ENCODE measurements at regions not wholly inside any gene's neighbourhood (a gene's known extent, or its start where the extent isn't known, plus 50 kb on each side); places are given as distances from the start of the nearest gene placed in this dataset.
A peak's percentile ranks its signal among the peaks of the same experiment; 100 is the strongest.

- Mint-ChIP-seq H3K27me3 (ENCODE audit: low read depth) (no peaks in the 10 kb centered on the region), H3K4me3 (ENCODE audit: unreplicated experiment) (no peak overlapping the region), H3K4me1 (ENCODE audit: low read depth) (no peaks in the 10 kb centered on the region), H3K36me3 (ENCODE audit: low read depth) (no peaks in the 10 kb centered on the region), H3K27ac (ENCODE audit: unreplicated experiment) (no peak overlapping the region), H3K9me3 (ENCODE audit: low read depth) (no peaks in the 10 kb centered on the region)
- TF ChIP-seq, protein P1, sequence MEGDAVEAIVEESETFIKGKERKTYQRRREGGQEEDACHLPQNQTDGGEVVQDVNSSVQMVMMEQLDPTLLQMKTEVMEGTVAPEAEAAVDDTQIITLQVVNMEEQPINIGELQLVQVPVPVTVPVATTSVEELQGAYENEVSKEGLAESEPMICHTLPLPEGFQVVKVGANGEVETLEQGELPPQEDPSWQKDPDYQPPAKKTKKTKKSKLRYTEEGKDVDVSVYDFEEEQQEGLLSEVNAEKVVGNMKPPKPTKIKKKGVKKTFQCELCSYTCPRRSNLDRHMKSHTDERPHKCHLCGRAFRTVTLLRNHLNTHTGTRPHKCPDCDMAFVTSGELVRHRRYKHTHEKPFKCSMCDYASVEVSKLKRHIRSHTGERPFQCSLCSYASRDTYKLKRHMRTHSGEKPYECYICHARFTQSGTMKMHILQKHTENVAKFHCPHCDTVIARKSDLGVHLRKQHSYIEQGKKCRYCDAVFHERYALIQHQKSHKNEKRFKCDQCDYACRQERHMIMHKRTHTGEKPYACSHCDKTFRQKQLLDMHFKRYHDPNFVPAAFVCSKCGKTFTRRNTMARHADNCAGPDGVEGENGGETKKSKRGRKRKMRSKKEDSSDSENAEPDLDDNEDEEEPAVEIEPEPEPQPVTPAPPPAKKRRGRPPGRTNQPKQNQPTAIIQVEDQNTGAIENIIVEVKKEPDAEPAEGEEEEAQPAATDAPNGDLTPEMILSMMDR (IDR thresholded peaks at IDR 0.05) = no peak
- no peak for DNase-seq (ENCODE audit: low spot score)
These were observed 1011.8 kb upstream of the ARRDC3 start for GRCh38 chr5:92394936-92395335.

- no peak for DNase-seq (ENCODE audit: low spot score)
- Mint-ChIP-seq H3K36me3 (ENCODE audit: low read depth) (no peaks in the 10 kb centered on the region), H3K27me3 (ENCODE audit: low read depth) (no peaks in the 10 kb centered on the region), H3K4me3 (ENCODE audit: unreplicated experiment) (no peak overlapping the region), H3K4me1 (ENCODE audit: low read depth) (no peaks in the 10 kb centered on the region), H3K9me3 (ENCODE audit: low read depth) (no peaks in the 10 kb centered on the region), H3K27ac (ENCODE audit: unreplicated experiment) (no peak overlapping the region)
- TF ChIP-seq, protein P1 (IDR thresholded peaks at IDR 0.05) = no peak
These were observed 1007.5 kb upstream of the ARRDC3 start for GRCh38 chr5:92390657-92391056.

- peaks cover 23% of the 10 kb centered on the region for H3K4me1 Mint-ChIP-seq (ENCODE audit: low read depth)
- TF ChIP-seq, protein P1 (IDR thresholded peaks at IDR 0.05) = no peak
- no peak overlapping the region for H3K27ac Mint-ChIP-seq (ENCODE audit: unreplicated experiment)
- no peak overlapping the region for H3K4me3 Mint-ChIP-seq (ENCODE audit: unreplicated experiment)
- no peaks in the 10 kb centered on the region for H3K27me3 Mint-ChIP-seq (ENCODE audit: low read depth)
- DNase-seq (ENCODE audit: low spot score) = no peak
- no peaks in the 10 kb centered on the region for H3K9me3 Mint-ChIP-seq (ENCODE audit: low read depth)
- H3K36me3 Mint-ChIP-seq (ENCODE audit: low read depth) = no peaks in the 10 kb centered on the region
These were observed 997.1 kb upstream of the ARRDC3 start for GRCh38 chr5:92380069-92380770.

- Mint-ChIP-seq H3K4me3 (ENCODE audit: unreplicated experiment) (no peak overlapping the region), H3K27ac (ENCODE audit: unreplicated experiment) (peak overlapping the region; percentile 22), H3K27me3 (ENCODE audit: low read depth) (no peaks in the 10 kb centered on the region), H3K4me1 (ENCODE audit: low read depth) (peaks cover 23% of the 10 kb centered on the region), H3K36me3 (ENCODE audit: low read depth) (no peaks in the 10 kb centered on the region), H3K9me3 (ENCODE audit: low read depth) (peaks cover 3% of the 10 kb centered on the region)
- TF ChIP-seq, protein P1 (IDR thresholded peaks at IDR 0.05) = no peak
- no peak for DNase-seq (ENCODE audit: low spot score)
These were observed 996.0 kb upstream of the ARRDC3 start for GRCh38 chr5:92378966-92379611.

- H3K36me3 Mint-ChIP-seq (ENCODE audit: low read depth) = no peaks in the 10 kb centered on the region
- peaks cover 23% of the 10 kb centered on the region for H3K4me1 Mint-ChIP-seq (ENCODE audit: low read depth)
- DNase-seq (ENCODE audit: low spot score) = no peak
- no peaks in the 10 kb centered on the region for H3K27me3 Mint-ChIP-seq (ENCODE audit: low read depth)
- H3K9me3 Mint-ChIP-seq (ENCODE audit: low read depth) = peaks cover 5% of the 10 kb centered on the region
- no peak overlapping the region for H3K27ac Mint-ChIP-seq (ENCODE audit: unreplicated experiment)
- TF ChIP-seq, protein P1 (IDR thresholded peaks at IDR 0.05) = no peak
- no peak overlapping the region for H3K4me3 Mint-ChIP-seq (ENCODE audit: unreplicated experiment)
These were observed 991.7 kb upstream of the ARRDC3 start for GRCh38 chr5:92374859-92375258.
